ENCODE measurements at regions not wholly inside any gene's neighbourhood (a gene's known extent, or its start where the extent isn't known, plus 50 kb on each side); places are given as distances from the start of the nearest gene placed in this dataset.

DNA sequence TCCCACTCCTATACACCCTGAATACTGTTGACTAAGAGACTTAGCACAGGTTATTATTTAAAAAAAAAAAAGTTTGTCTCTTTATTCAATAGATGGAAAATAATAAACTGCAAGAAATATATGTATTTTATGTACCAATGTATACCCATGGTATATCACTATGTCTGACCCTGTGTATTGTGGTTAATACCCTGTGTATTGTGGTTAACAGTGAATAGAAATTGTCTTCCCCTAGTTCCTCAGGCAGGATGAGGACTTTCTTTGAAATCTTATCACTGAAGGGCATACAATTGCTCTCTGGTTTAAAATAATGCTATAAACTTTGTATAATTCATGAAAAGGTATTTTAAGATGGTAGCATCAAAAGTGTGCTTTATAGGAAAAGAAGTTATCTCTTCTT is 80.0 kb upstream of the TMEM106B start:
- no peak for DNase-seq

GRCh38 chr7:12133865-12134264 is 77.2 kb upstream of the TMEM106B start:
- DNase-seq, result no peak

DNA sequence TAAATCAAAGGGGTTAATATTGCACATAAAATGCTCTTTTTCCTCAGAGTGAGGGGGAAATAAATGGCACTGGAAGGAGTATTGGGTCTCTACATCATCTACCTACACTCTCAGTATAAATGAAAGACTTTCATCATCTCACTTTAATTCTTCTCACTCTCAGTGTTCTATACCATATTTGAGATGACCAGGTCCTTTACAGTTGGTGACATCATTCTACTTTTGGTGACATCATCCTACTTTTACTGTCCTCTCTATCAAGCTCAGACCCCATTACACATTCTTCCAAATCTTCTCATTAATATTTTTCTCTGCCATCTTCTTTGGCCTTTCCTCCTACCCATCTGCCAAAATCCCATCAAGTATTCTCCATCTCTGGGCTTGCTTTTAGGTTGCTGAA is 74.6 kb upstream of the TMEM106B start:
- DNase-seq, result no peak

DNA sequence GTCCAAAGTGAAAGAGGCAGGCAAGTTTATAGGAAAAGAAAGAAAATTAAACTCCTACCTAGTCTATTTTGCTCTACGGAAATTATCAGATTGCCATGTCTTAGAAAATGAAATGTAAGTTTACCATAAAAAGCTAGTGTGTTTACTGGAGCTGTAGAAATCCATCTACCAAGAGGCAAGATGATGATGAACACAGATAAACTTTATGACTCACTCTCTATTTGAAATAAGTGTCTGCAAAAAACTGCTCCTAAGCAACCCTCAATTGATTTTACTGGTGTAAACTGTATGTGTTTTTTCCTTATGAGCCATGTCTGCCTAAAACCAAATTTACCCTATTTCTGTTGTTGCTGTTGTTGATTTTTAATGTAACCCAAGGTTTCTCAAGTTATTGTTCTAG is 73.8 kb upstream of the TMEM106B start:
- DNase-seq, result no peak

GRCh38 chr7:12138421-12138820 is 72.7 kb upstream of the TMEM106B start:
- no peak for DNase-seq

DNA sequence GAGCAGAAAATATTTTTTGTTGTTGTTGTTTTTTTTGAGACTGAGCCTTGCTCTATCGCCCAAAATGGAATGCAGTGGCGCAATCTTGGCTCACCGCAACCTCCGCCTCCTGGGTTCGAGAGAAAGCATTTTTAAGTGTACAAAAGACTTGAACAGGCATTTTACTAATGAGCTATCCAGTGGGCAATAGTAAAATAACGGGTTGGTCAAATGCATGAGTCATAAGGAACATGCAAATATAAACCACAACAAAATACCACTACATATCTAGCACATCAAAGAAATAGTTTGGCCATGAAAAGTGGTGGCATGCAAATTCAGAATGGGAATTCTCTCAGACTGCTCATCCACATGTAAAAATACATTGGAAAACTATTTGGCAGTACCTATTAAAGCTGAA is 71.7 kb upstream of the TMEM106B start:
- DNase-seq, result no peak

DNA sequence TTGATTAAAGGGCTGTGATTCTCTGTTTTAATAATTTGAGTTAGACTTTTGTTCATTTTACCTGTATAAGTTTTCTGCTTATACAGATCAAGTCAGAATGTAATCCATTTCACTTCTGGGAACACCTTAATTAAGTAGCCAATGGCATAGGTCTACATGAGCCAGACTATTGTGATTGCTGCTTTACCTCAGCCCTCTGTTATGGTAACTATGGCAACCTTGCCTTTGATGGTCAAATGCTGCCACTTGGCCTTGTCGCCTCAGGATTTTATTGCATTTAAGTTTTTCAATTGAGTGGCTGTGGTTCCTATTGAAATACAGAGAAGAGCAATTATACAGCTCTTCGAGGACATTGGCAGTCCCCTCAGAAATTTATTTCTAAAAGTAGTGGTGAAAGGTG is 64.3 kb upstream of the TMEM106B start:
- DNase-seq, result no peak

DNA sequence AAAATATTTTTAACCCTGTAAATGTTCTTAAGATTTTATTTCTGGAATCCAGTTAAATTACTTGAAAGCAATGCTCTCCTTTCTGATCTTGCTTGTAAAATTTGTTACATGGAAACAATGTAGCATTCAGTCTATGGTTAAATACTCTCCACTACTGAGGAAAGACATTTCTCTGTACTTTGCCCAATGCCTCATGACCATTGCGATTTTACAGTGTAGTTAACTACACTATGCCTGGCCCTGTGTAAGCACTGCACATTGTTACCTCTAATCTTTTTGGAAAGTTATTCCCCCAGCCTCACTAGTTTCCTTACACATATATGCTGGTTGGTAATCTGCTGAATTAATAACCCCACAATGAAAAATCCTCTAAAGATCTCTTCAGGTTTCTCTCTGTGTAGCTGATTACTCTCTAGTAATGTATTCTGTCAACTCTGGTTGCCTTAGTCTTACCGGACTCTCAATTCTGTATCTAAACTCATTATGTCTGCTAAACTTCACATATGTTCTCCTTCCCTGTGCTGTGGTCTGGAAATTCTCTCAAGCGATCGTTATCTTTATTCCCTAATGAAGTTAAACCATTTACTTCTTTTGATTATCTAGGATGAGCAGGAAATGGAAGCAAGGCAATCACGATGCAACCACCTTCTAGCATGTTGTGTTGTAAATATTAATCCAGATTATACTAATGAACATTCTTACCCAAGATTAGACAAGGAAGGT is 58.7 kb upstream of the TMEM106B start:
- DNase-seq, result no peak

DNA sequence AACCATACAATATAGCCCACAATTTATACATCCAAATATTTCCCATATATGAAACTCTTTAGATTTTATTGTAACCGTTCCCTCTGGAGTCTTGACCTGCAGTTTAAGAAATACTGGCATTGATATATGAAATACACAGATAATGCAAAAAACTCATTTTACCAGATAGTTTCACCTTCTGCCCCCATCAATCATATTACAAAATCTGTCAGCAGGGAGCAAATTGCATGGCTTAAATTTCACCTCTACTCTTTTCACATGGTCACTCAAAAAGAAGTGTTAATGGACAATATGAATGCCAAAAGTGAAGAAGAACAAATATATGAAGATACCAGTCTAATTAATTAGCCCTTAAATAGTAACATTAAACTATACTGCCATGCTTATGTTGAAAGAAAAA is 57.0 kb upstream of the TMEM106B start:
- DNase-seq, result no peak

GRCh38 chr7:12157517-12157916 is 53.6 kb upstream of the TMEM106B start:
- no peak for DNase-seq

DNA sequence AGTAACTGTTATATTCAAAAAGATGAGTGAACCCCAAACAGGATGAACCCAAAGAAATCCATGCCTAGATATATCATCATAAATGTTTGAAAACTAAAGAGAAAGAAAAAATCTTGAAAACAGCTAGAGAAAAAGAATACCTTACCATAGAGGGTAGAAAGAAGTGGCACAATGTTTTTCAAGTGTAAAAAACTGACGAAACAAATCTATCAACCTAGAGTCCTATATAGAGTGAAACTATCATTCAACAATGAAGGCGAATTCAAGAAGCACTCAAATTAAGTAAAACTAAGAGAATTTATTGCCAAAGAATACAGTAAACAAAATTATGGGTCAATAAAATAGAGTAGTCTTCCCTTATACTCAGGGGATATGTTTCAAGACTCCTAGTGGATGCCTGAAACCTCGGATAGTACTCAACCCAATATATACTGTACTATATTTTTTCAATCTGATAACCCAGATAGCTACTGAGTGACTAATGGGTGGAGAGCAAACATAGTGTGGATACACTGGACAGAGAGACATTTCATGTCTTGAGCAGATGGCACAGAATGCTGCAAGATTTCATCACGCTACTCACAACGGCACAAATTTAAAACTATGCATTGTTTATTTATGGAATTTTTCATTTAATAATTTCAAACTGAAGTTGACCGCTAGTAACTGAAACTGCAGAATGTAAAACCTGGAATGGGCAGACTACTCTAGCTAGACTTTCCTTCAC is 52.6 kb upstream of the TMEM106B start:
- no peak for DNase-seq

- DNase-seq, result no peak
Observed at GRCh38 chr7:12161146-12161545, 49.9 kb upstream of the TMEM106B start.

Measured in right kidney (tissue), 1 donor.